ENCODE measurements at regions not wholly inside any gene's neighbourhood (a gene's known extent, or its start where the extent isn't known, plus 50 kb on each side); places are given as distances from the start of the nearest gene placed in this dataset.

DNA sequence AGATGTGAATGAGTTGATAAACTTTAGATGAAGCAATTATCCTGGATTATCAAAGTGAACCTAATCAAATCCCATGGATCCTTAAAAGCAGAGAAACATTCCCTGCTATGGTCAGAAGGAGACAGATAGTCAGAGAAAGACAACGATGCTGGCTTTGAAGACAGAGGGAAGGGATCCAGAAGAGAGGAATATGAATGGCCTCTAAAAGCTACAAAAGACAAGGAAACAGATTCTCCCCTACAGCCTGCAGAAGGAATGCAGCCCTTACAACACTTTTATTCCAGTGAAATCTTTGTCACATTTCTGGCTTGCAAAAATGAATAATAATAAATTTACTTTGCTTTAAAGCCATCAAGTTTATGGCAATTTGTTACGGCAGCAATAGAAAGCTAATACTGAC lies 1164.2 kb downstream of the PCDH17 start:
- TF ChIP-seq, protein P1, sequence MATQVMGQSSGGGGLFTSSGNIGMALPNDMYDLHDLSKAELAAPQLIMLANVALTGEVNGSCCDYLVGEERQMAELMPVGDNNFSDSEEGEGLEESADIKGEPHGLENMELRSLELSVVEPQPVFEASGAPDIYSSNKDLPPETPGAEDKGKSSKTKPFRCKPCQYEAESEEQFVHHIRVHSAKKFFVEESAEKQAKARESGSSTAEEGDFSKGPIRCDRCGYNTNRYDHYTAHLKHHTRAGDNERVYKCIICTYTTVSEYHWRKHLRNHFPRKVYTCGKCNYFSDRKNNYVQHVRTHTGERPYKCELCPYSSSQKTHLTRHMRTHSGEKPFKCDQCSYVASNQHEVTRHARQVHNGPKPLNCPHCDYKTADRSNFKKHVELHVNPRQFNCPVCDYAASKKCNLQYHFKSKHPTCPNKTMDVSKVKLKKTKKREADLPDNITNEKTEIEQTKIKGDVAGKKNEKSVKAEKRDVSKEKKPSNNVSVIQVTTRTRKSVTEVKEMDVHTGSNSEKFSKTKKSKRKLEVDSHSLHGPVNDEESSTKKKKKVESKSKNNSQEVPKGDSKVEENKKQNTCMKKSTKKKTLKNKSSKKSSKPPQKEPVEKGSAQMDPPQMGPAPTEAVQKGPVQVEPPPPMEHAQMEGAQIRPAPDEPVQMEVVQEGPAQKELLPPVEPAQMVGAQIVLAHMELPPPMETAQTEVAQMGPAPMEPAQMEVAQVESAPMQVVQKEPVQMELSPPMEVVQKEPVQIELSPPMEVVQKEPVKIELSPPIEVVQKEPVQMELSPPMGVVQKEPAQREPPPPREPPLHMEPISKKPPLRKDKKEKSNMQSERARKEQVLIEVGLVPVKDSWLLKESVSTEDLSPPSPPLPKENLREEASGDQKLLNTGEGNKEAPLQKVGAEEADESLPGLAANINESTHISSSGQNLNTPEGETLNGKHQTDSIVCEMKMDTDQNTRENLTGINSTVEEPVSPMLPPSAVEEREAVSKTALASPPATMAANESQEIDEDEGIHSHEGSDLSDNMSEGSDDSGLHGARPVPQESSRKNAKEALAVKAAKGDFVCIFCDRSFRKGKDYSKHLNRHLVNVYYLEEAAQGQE (IDR thresholded peaks at IDR 0.05; ENCODE audit: insufficient read depth in 1 of 2, low read depth in 2 of 2, low read length in 2 of 2): no peak
- TF ChIP-seq SIN3A (IDR thresholded peaks at IDR 0.05; ENCODE audit: borderline replicate concordance, insufficient read depth, low read length) (no peak), TAF1 (IDR thresholded peaks at IDR 0.05; ENCODE audit: borderline replicate concordance, insufficient read depth, low read length) (no peak), POLR2AphosphoS5 (IDR thresholded peaks at IDR 0.05; ENCODE audit: low read depth, low read length) (no peak), FOXP2 (optimal IDR thresholded peaks at IDR 0.05; ENCODE audit: borderline replicate concordance, extremely low read depth, extremely low read length, insufficient read depth) (no peak)

DNA sequence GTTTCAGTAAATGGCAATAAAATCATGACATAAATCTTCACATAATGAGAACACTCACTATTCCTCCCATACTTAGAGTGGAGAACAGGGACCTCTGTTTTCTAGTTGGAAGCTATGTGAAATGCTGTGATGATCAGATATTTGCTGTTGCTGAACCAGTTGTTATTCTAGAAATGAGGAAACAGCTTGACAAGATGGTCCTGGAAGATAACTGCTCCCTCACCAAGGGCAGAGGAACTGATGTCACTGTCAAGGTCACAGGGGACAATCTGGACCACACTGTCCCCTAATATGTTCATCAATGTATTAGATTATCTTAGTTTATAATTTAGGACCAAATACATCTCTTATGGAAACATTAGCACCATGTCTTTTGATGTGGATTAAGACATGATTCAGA lies 1173.3 kb downstream of the PCDH17 start:
- no peak for TF ChIP-seq TAF1 (IDR thresholded peaks at IDR 0.05; ENCODE audit: borderline replicate concordance, insufficient read depth, low read length)
- no peak for TF ChIP-seq SIN3A (IDR thresholded peaks at IDR 0.05; ENCODE audit: borderline replicate concordance, insufficient read depth, low read length)
- TF ChIP-seq FOXP2 (optimal IDR thresholded peaks at IDR 0.05; ENCODE audit: borderline replicate concordance, extremely low read depth, extremely low read length, insufficient read depth): no peak
- no peak for TF ChIP-seq POLR2AphosphoS5 (IDR thresholded peaks at IDR 0.05; ENCODE audit: low read depth, low read length)
- TF ChIP-seq, protein P1 (IDR thresholded peaks at IDR 0.05; ENCODE audit: insufficient read depth in 1 of 2, low read depth in 2 of 2, low read length in 2 of 2): no peak

DNA sequence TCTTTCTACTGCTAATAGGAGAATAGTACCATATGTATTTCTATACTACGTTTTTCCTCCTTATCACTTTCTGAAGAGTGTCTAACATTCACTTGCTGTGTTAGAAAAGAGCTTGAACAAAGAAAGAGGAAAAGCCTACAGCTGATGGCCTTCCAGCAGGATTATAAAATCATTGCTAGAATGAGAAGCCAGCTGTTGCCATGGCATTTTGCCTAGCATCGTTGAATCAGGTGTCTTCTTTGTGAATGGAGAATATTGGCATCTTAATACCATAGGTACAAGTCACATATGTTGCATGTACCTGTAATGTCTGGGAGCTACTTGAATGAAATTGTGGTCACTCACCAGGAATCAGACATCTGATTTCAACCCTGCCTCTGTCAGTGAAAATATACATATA lies 1174.9 kb downstream of the PCDH17 start:
- TF ChIP-seq POLR2AphosphoS5 (IDR thresholded peaks at IDR 0.05; ENCODE audit: low read depth, low read length): no peak
- TF ChIP-seq FOXP2 (optimal IDR thresholded peaks at IDR 0.05; ENCODE audit: borderline replicate concordance, extremely low read depth, extremely low read length, insufficient read depth): no peak
- no peak for TF ChIP-seq SIN3A (IDR thresholded peaks at IDR 0.05; ENCODE audit: borderline replicate concordance, insufficient read depth, low read length)
- TF ChIP-seq TAF1 (IDR thresholded peaks at IDR 0.05; ENCODE audit: borderline replicate concordance, insufficient read depth, low read length): no peak
- TF ChIP-seq, protein P1 (IDR thresholded peaks at IDR 0.05; ENCODE audit: insufficient read depth in 1 of 2, low read depth in 2 of 2, low read length in 2 of 2): no peak

DNA sequence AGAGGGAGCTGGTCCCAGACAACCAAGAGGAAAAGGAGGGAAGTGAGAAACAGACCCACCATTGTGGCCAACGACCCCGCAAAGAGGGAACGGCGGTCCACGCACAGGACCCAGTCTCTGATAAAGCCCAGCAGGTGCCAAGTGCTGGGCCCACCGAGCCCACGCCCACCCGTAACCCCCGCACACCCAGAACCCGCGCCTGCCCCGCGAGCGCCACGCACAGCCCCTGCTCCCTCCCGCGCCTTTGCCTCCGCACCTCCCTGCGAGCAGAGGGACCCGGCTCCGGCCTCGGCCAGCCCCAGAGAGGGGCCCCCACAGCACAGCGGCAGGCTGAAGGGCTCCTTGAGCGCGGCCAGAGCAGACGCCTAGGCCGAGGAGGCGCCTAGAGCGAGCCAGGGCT lies 1192.2 kb downstream of the PCDH17 start:
- TF ChIP-seq SIN3A (IDR thresholded peaks at IDR 0.05; ENCODE audit: borderline replicate concordance, insufficient read depth, low read length) (no peak), FOXP2 (optimal IDR thresholded peaks at IDR 0.05; ENCODE audit: borderline replicate concordance, extremely low read depth, extremely low read length, insufficient read depth) (no peak), TAF1 (IDR thresholded peaks at IDR 0.05; ENCODE audit: borderline replicate concordance, insufficient read depth, low read length) (no peak), POLR2AphosphoS5 (IDR thresholded peaks at IDR 0.05; ENCODE audit: low read depth, low read length) (no peak)
- TF ChIP-seq, protein P1 (IDR thresholded peaks at IDR 0.05; ENCODE audit: insufficient read depth in 1 of 2, low read depth in 2 of 2, low read length in 2 of 2): no peak

DNA sequence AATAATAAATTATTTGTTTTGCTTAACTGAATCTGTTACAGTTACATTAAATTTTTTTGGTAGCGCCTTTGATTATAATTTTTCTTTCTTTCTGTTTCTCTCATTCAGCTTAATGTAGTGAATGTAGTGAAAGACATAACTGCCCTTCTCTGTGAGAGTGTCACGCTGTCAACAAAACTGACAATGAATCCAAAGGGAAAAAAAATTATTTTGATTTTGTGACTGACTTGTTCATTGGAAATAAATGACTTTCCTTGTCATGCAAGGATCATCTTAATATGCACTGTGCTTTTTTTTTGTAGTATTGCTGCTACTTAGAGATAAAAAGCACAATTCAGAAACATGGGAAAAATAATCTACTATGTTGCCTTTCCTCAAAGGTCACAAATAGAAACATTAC lies 1196.4 kb downstream of the PCDH17 start:
- TF ChIP-seq TAF1 (IDR thresholded peaks at IDR 0.05; ENCODE audit: borderline replicate concordance, insufficient read depth, low read length) (no peak), SIN3A (IDR thresholded peaks at IDR 0.05; ENCODE audit: borderline replicate concordance, insufficient read depth, low read length) (no peak), POLR2AphosphoS5 (IDR thresholded peaks at IDR 0.05; ENCODE audit: low read depth, low read length) (no peak), FOXP2 (optimal IDR thresholded peaks at IDR 0.05; ENCODE audit: borderline replicate concordance, extremely low read depth, extremely low read length, insufficient read depth) (no peak)
- TF ChIP-seq, protein P1 (IDR thresholded peaks at IDR 0.05; ENCODE audit: insufficient read depth in 1 of 2, low read depth in 2 of 2, low read length in 2 of 2): no peak
